ENCODE measurements at regions not wholly inside any gene's neighbourhood (a gene's known extent, or its start where the extent isn't known, plus 50 kb on each side); places are given as distances from the start of the nearest gene placed in this dataset.
A peak's percentile ranks its signal among the peaks of the same experiment; 100 is the strongest.
"Not testable (repeated sequence)": the region's sequence is repeated elsewhere in the genome, so short reads cannot be mapped to it uniquely, and the experiment has no call there.

DNA sequence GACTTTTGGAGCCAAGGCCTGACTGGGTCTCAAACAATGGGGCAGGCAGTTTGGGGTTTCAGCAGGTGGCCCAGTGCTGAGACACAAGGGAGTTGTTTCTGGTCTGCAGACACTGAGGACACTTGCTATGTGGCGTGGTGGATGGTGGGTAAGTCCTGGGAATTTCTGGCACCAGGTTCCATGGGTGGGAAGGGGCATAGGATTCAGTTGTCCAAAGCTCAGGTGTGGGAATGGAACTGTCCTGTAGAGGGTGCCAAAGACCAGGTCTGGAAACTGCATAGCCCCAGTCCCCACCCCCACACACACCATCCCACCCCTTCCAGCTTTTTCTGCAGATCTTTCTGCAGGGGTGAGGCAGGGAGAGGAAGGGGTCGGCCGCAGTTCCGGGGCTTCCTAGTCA lies 944.5 kb downstream of the SPATA31A6 start:
- TF ChIP-seq, protein P1, sequence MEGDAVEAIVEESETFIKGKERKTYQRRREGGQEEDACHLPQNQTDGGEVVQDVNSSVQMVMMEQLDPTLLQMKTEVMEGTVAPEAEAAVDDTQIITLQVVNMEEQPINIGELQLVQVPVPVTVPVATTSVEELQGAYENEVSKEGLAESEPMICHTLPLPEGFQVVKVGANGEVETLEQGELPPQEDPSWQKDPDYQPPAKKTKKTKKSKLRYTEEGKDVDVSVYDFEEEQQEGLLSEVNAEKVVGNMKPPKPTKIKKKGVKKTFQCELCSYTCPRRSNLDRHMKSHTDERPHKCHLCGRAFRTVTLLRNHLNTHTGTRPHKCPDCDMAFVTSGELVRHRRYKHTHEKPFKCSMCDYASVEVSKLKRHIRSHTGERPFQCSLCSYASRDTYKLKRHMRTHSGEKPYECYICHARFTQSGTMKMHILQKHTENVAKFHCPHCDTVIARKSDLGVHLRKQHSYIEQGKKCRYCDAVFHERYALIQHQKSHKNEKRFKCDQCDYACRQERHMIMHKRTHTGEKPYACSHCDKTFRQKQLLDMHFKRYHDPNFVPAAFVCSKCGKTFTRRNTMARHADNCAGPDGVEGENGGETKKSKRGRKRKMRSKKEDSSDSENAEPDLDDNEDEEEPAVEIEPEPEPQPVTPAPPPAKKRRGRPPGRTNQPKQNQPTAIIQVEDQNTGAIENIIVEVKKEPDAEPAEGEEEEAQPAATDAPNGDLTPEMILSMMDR (IDR thresholded peaks at IDR 0.05; ENCODE audit: unreplicated experiment), result peak; percentile 32
- peaks cover 13% of the 10 kb centered on the region for H3K27me3 Mint-ChIP-seq
- not testable (repeated sequence) for H3K27ac Mint-ChIP-seq; H3K4me1 Mint-ChIP-seq (ENCODE audit: low read depth); H3K9me3 Mint-ChIP-seq (ENCODE audit: low read depth); H3K4me3 Mint-ChIP-seq (ENCODE audit: low read depth); DNase-seq (ENCODE audit: low spot score, unreplicated experiment); H3K36me3 Mint-ChIP-seq (ENCODE audit: insufficient read depth)

DNA sequence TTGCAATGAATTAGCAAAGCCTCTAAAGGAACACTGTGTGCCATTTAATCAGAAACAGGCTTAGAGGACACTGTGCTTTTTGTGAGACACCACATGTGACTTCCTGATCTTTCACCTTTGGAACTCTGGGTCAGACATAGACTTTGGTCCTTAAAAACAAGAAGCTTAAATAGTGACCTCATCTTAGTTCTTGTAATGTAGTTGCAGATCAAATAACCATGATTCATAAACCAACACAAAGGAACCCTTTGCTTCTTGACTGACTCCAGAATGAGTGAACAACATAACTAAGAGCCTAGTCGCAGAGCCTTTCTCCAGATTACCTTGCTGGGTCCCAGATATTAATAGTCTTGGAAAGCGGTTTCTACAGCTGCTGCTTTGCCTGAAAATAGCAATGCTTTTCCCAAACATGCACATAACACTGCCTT lies 947.3 kb downstream of the SPATA31A6 start:
- not testable (repeated sequence) for H3K4me1 Mint-ChIP-seq (ENCODE audit: low read depth); H3K36me3 Mint-ChIP-seq (ENCODE audit: insufficient read depth); DNase-seq (ENCODE audit: low spot score, unreplicated experiment); H3K27me3 Mint-ChIP-seq; H3K4me3 Mint-ChIP-seq (ENCODE audit: low read depth); H3K27ac Mint-ChIP-seq; H3K9me3 Mint-ChIP-seq (ENCODE audit: low read depth)

DNA sequence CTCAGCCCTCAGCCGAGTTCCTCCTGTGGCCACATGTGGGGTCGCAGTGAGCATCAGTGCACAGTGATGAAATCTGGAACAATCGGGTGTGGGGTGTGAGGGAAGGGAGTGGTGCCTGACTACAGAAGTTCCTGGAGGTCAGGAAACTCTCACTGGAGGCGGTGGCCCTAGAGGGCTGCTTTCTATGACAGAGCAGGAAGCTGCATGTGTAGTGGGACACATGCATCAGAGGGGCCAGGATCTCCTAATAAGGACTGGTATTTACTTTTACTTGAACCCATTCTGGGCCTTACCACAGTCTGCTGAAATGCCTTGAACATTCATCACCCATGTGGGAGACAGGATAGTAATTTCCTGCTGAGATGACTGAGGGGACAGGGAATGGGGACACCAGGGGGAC lies 952.0 kb downstream of the SPATA31A6 start:
- DNase-seq (ENCODE audit: low spot score, unreplicated experiment); H3K27me3 Mint-ChIP-seq; H3K9me3 Mint-ChIP-seq (ENCODE audit: low read depth); H3K27ac Mint-ChIP-seq; H3K4me3 Mint-ChIP-seq (ENCODE audit: low read depth); H3K4me1 Mint-ChIP-seq (ENCODE audit: low read depth); H3K36me3 Mint-ChIP-seq (ENCODE audit: insufficient read depth): not testable (repeated sequence)

DNA sequence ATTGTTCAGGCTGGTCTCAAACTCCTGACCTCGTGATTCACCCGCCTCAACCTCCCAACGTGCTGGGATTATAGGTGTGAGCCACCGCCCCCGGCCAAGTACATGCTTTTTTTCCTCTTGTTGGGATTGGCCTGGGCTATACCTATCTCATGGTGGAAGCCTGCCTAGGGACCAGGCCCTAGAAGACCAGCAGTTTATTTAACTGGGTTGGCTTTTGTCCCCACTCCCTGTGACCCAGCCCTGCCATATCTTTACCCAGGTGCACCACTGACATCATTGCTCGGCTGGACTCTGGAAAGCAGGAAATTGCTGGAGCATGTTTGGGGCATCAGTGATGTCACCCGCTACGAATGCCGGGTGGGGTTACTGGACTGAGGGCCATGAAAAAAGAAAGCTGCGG lies 955.5 kb downstream of the SPATA31A6 start:
- H3K4me3 Mint-ChIP-seq (ENCODE audit: low read depth); DNase-seq (ENCODE audit: low spot score, unreplicated experiment); H3K27ac Mint-ChIP-seq; H3K27me3 Mint-ChIP-seq; H3K9me3 Mint-ChIP-seq (ENCODE audit: low read depth); H3K4me1 Mint-ChIP-seq (ENCODE audit: low read depth); H3K36me3 Mint-ChIP-seq (ENCODE audit: insufficient read depth): not testable (repeated sequence)

DNA sequence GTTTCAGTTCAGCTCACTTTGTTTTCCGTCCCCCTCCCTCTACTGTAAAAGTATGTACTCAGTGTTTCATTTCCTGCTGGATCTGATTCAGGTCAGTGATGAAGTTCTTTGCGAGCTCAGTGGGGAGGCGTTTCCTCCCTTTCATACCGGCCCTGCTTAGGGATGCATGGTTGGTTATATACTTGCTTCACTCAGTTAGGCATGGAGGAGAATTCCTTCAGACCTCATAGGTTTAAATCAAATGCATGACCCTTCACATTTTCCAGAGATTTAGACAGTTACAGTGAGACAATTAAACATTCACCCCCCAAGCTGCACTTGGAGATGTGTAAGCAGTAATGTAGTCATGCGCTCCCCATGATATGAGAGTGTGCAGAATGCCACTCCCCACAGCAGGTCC lies 955.9 kb downstream of the SPATA31A6 start:
- not testable (repeated sequence) for H3K27ac Mint-ChIP-seq; H3K27me3 Mint-ChIP-seq; DNase-seq (ENCODE audit: low spot score, unreplicated experiment); H3K9me3 Mint-ChIP-seq (ENCODE audit: low read depth); H3K36me3 Mint-ChIP-seq (ENCODE audit: insufficient read depth); H3K4me1 Mint-ChIP-seq (ENCODE audit: low read depth); H3K4me3 Mint-ChIP-seq (ENCODE audit: low read depth)

DNA sequence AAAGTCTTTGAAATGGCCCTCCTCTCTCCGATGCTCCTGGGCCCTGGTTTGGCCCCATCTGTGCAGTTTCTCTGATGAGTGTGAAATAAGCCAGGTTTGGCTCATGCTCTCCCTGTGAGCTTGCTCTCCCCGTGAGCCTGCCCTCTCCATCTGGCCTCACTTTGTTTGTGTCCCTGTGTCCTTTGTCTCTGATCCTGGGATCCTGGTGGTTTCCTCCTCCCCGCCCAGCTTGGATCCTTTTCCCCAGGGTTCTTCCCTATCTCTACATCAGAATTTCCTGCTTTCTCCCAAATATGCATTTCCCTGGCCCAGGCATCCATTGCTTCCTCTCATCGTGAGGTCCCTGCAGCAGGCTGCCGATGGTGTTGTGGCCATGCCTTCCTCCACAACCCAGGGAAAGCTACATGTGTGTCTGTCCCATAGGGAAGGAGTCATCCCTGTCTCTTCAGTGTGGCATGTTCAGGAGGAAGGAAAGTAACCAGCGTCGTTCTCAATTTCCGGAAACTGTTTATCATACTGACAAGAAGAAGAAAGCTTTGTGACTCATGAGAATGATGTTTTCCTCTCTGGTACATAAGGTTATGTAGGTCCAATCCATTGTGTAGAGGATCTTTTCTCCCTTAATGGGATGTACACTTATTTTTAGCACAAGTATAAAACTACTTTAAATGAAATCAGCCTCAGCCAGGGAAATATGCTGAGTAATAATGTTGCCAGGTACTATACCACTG lies 956.6 kb downstream of the SPATA31A6 start:
- not testable (repeated sequence) for H3K27ac Mint-ChIP-seq; DNase-seq (ENCODE audit: low spot score, unreplicated experiment); H3K27me3 Mint-ChIP-seq; H3K4me1 Mint-ChIP-seq (ENCODE audit: low read depth); H3K36me3 Mint-ChIP-seq (ENCODE audit: insufficient read depth); H3K9me3 Mint-ChIP-seq (ENCODE audit: low read depth); H3K4me3 Mint-ChIP-seq (ENCODE audit: low read depth)

All from progenitor cell of endocrine pancreas (in vitro differentiated cells).